ENCODE measurements at regions not wholly inside any gene's neighbourhood (a gene's known extent, or its start where the extent isn't known, plus 50 kb on each side); places are given as distances from the start of the nearest gene placed in this dataset.

DNA sequence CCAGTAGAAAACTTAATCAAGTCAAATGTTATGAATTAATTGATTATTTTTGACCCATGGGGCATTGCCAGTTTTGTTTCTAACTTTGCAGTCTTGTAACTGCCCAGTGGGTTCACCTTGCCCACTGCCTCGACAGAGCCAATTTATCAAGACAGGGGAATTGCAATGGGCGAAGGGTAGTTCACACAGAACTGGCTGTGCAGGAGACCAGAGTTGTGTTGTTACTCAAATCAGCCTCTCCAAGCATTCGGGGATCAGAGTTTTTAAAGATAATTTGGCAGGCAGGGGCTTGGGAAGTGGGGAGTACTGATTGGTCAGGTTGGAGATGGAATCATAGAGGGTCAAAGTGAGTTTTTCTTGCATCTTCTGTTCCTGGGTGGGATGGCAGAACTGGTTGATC, 168.5 kb upstream of the COPS8 start:
- TF ChIP-seq POLR2A (IDR thresholded peaks at IDR 0.05; ENCODE audit: low read length) (no peak), GATA1 (IDR thresholded peaks at IDR 0.05; ENCODE audit: low read depth, low read length) (no peak)

Measured in erythroblast (primary cell).